Fibroblast of the aortic adventitia (primary cell): ENCODE measurements at regions not wholly inside any gene's neighbourhood (a gene's known extent, or its start where the extent isn't known, plus 50 kb on each side); places are given as distances from the start of the nearest gene placed in this dataset.
"Not testable (repeated sequence)": the region's sequence is repeated elsewhere in the genome, so short reads cannot be mapped to it uniquely, and the experiment has no call there.

Source experiments
- DNase-seq: peaks from one replicate; pipeline ENCODE4 v3.0.0-alpha.2; 2010; ENCODE audit warnings: low read depth
- H3K4me3 ChIP-seq: 2 replicates; pipeline ENCODE4 v1.5.1; 2011; ENCODE audit warnings: low read depth, mild to moderate bottlenecking, control low read depth, low read length, moderate library complexity
- TF ChIP-seq, protein P1 (sequence below): IDR thresholded peaks from 2 replicates; pipeline ENCODE4 v1.5.1; 2011; ENCODE audit warnings: mild to moderate bottlenecking, low read length, control low read depth, inconsistent platforms; ENCODE audit not compliant: insufficient read depth

DNA sequence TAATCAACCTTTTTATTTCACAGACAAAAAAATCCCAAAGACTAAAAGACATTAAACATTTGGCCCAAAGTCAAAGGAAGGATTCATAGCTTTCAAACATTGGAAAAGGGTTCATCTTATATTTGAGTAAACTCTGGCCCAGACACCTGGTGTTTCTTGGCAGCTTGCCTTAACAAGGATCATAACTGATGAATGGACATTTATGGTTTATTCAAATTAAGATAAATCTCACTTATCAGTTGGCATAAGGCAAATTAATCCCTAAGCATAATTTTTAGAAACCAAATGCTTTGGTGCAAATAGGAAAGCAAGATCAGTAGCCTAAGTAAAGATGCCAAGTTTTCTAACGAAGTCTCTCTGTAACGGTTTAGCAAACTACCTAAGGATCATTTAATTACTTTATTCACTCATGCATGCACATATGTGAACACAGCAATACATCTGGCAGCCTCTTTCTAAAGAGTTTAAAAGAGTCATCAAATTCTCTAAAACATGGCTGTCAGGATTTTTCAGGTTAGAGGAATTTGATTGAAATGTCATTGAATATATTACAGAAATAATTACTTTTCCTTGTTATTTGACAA lies 323.4 kb upstream of the RBMS1 start:
- TF ChIP-seq, protein P1, sequence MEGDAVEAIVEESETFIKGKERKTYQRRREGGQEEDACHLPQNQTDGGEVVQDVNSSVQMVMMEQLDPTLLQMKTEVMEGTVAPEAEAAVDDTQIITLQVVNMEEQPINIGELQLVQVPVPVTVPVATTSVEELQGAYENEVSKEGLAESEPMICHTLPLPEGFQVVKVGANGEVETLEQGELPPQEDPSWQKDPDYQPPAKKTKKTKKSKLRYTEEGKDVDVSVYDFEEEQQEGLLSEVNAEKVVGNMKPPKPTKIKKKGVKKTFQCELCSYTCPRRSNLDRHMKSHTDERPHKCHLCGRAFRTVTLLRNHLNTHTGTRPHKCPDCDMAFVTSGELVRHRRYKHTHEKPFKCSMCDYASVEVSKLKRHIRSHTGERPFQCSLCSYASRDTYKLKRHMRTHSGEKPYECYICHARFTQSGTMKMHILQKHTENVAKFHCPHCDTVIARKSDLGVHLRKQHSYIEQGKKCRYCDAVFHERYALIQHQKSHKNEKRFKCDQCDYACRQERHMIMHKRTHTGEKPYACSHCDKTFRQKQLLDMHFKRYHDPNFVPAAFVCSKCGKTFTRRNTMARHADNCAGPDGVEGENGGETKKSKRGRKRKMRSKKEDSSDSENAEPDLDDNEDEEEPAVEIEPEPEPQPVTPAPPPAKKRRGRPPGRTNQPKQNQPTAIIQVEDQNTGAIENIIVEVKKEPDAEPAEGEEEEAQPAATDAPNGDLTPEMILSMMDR, result no peak
- H3K4me3 ChIP-seq, result no peak overlapping the region
- DNase-seq, result no peak

DNA sequence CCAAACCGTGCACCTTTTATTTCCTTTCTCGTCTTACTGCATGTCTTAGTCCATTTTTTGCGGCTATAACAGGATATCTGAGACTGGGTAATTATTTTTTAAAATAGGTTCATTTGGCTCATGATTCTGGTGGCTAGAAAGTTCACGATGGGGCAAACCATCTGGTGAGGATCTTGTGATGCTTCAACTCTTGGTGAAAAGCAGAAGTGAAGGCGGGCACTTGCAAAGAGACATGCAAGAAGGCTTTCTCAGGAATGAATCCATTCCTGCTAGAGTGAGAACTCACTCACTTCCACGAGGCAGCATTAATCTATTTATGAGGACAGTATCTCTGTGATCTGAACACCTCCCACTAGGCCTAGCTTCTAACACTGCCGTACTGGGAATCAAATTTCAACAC lies 327.1 kb upstream of the RBMS1 start:
- no peak overlapping the region for H3K4me3 ChIP-seq
- TF ChIP-seq, protein P1, result no peak
- DNase-seq, result no peak

- TF ChIP-seq, protein P1, result no peak
- no peak for DNase-seq
- no peak overlapping the region for H3K4me3 ChIP-seq
These were observed 328.4 kb upstream of the RBMS1 start for GRCh38 chr2:160822006-160822405.

- TF ChIP-seq, protein P1, result no peak
- DNase-seq, result no peak
These were observed 331.8 kb upstream of the RBMS1 start for GRCh38 chr2:160825433-160825832.

DNA sequence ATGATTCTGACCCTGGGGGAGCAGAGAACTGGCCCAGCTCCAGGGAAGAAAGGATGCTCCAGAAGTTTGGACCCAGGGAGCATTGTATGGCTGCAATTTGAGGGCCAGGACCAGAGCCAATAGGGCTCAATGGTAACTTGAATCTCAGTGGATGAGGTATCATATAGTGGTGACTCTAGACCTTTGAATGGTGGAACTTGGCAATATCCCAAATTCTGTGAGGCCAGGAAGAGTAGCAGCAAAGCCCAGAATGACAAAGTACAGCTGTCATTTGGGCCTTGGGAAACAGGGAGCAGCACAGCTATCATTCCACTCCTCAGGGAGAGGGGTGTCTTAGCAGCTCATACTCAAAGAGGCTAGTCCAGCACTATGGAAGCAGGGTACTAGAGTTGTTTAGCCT lies 332.9 kb upstream of the RBMS1 start:
- H3K4me3 ChIP-seq, result no peak overlapping the region
- TF ChIP-seq, protein P1, result no peak
- no peak for DNase-seq

More at GRCh38 chr2:160825433-160825832, 331.8 kb upstream of the RBMS1 start:
- H3K4me3 ChIP-seq, result no peak overlapping the region

DNA sequence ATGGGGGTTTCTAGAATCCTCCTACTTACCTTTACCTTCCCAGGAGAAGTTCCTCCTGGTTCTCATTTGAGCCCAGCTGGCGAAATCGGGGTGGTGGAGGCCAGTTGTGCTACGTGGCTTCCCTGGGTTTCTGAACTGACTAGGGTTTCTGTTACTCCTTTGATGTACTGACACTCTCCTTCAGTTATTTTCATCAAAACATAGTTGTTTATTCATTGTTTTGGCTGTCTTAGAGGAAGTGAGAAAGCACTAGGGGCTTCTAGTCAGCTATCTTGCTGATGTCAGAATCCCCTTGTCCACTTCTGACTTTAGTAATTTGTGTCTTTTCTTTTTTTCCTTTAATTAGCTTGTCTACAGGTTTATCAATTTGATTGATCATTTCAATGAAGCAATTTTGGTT lies 332.2 kb upstream of the TANK start:
- TF ChIP-seq, protein P1, result no peak

DNA sequence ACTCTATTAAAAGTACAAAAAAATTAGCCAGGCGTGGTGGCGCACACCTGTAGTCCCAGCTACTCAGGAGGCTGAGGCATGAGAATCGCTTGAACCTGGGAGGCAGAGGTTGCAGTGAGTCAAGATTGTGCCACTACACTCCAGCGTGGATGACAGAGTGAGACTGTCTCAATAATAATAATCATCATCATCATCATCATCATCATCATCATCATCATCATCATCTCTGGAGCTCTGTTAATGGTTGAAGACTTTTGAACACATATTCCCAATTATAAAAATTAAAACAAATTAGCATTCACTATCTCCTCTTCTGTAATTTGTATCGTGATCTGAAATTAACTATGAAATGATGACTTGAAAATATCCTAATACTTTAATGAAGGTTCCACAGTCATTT lies 327.8 kb upstream of the TANK start:
- DNase-seq, H3K4me3 ChIP-seq: not testable (repeated sequence)

More for the DNA sequence above, 332.2 kb upstream of the TANK start:
- DNase-seq, result no peak
- no peak overlapping the region for H3K4me3 ChIP-seq
